ENCODE measurements at regions not wholly inside any gene's neighbourhood (a gene's known extent, or its start where the extent isn't known, plus 50 kb on each side); places are given as distances from the start of the nearest gene placed in this dataset.

GRCh38 chr4:174144106-174144505 is 139.4 kb downstream of the FBXO8 start:
- no peak for DNase-seq (ENCODE audit: low read depth, low spot score)
- ChIA-PET CTCF (interaction anchor here (1.4 kb wide), 1 partner anchor 24 kb away, joined by 3 read pairs; no protein-coding TSS in a partner anchor), POLR2A (no interaction called here)
- no peak for TF ChIP-seq CTCF (IDR thresholded peaks at IDR 0.05; ENCODE audit: insufficient read depth, low read length, missing control alignments)
- no peak overlapping the region for H3K4me3 ChIP-seq (ENCODE audit: low read depth, low read length)

- no peak for TF ChIP-seq CTCF (IDR thresholded peaks at IDR 0.05; ENCODE audit: insufficient read depth, low read length, missing control alignments)
- CTCF ChIA-PET: interaction anchor here (0.6 kb wide), 1 partner anchor 10 kb away, joined by 3 read pairs; no protein-coding TSS in a partner anchor
- no peak for DNase-seq (ENCODE audit: low read depth, low spot score)
- POLR2A ChIA-PET: no interaction called here
- no peak overlapping the region for H3K4me3 ChIP-seq (ENCODE audit: low read depth, low read length)
Measured at GRCh38 chr4:174141876-174142275, 141.6 kb downstream of the FBXO8 start.

- ChIA-PET CTCF (interaction anchor here (1.0 kb wide), 1 partner anchor 18 kb away, joined by 3 read pairs; no protein-coding TSS in a partner anchor), POLR2A (no interaction called here)
- DNase-seq (ENCODE audit: low read depth, low spot score): no peak
- no peak for TF ChIP-seq CTCF (IDR thresholded peaks at IDR 0.05; ENCODE audit: insufficient read depth, low read length, missing control alignments)
- H3K4me3 ChIP-seq (ENCODE audit: low read depth, low read length): no peak overlapping the region
Measured at GRCh38 chr4:174138616-174139015, 144.9 kb downstream of the FBXO8 start.

- POLR2A ChIA-PET: no interaction called here
- H3K4me3 ChIP-seq (ENCODE audit: low read depth, low read length): no peak overlapping the region
- TF ChIP-seq CTCF (IDR thresholded peaks at IDR 0.05; ENCODE audit: insufficient read depth, low read length, missing control alignments): no peak
- CTCF ChIA-PET: interaction anchor here (1.0 kb wide), 1 partner anchor 18 kb away, joined by 3 read pairs; no protein-coding TSS in a partner anchor
- DNase-seq (ENCODE audit: low read depth, low spot score): no peak
Measured at GRCh38 chr4:174137698-174138097, 145.8 kb downstream of the FBXO8 start.

GRCh38 chr4:174135936-174136406 is 147.5 kb downstream of the FBXO8 start:
- TF ChIP-seq CTCF (IDR thresholded peaks at IDR 0.05; ENCODE audit: insufficient read depth, low read length, missing control alignments): no peak
- CTCF ChIA-PET: interaction anchor here (1.0 to 1.6 kb wide), 2 partner anchors 16 to 630 kb away, joined by 6 read pairs; no protein-coding TSS in a partner anchor
- H3K4me3 ChIP-seq (ENCODE audit: low read depth, low read length): no peak overlapping the region; the same call in 1 of the 2 replicates
- no peak for DNase-seq (ENCODE audit: low read depth, low spot score)
- POLR2A ChIA-PET: no interaction called here

GRCh38 chr4:174135530-174135929 is 147.9 kb downstream of the FBXO8 start:
- CTCF ChIA-PET: interaction anchor here (1.0 to 1.6 kb wide), 2 partner anchors 15 to 630 kb away, joined by 6 read pairs; no protein-coding TSS in a partner anchor
- H3K4me3 ChIP-seq (ENCODE audit: low read depth, low read length): no peak overlapping the region
- DNase-seq (ENCODE audit: low read depth, low spot score): no peak
- POLR2A ChIA-PET: no interaction called here
- TF ChIP-seq CTCF (IDR thresholded peaks at IDR 0.05; ENCODE audit: insufficient read depth, low read length, missing control alignments): no peak

Data from AG04449 (cell line).